Caco-2 (cell line): ENCODE measurements at regions not wholly inside any gene's neighbourhood (a gene's known extent, or its start where the extent isn't known, plus 50 kb on each side); places are given as distances from the start of the nearest gene placed in this dataset.

Experiments
- BruUV-seq: library from RNA; stranded (reverse); fragments of 400-500 nt; replicated peaks from 2 replicates; lab custom pipeline; 2021; lab: Mats Ljungman, UMichigan
- CTCF ChIA-PET: fragments of 300-600 bp; sonication (Branson Sonifier 250); formaldehyde crosslinking; loops from one replicate; lab custom pipeline; 2022; ENCODE audit warnings: antibody characterized with exemption; lab: Charles Lee
- POLR2A ChIA-PET: fragments of 300-600 bp; sonication (Branson Sonifier 250); formaldehyde crosslinking; loops from one replicate; lab custom pipeline; 2022; ENCODE audit warnings: antibody characterized with exemption; lab: Charles Lee
- DNase-seq, 2 experiments: peaks; one replicate each; pipeline versions ENCODE4 v3.0.0 to v3.0.0-alpha.2; 2020 to 2022
- H3K27me3 ChIP-seq: replicated peaks from 2 replicates; pipeline ENCODE4 v1.6.0; 2011; ENCODE audit warnings: low read length; ENCODE audit not compliant: control insufficient read depth, insufficient read depth
- H3K36me3 ChIP-seq: 2 replicates; pipeline ENCODE4 v1.5.1; 2011; ENCODE audit warnings: low read length; ENCODE audit not compliant: control insufficient read depth, insufficient read depth
- H3K4me1 ChIP-seq: fragments of 250-450 bp; sonication (Bioruptor Pico); 2 replicates; pipeline ENCODE4 v1.5.1; 2020; ENCODE audit warnings: mild to moderate bottlenecking
- H3K4me3 ChIP-seq: 2 replicates; pipeline ENCODE4 v1.5.1; 2011; ENCODE audit warnings: low read depth, mild to moderate bottlenecking, control low read depth, low read length
- H3K9me3 ChIP-seq: fragments of 250-450 bp; sonication (Bioruptor Pico); 2 replicates; pipeline ENCODE4 v1.5.1; 2020; ENCODE audit warnings: mild to moderate bottlenecking, moderate library complexity
- H3K27ac Mint-ChIP-seq: one replicate; pipeline ENCODE4 v1.8.0; 2022; ENCODE audit warnings: mixed read lengths; ENCODE audit not compliant: unreplicated experiment
- H3K27me3 Mint-ChIP-seq: one replicate; pipeline ENCODE4 v1.8.0; 2022; ENCODE audit warnings: mixed read lengths; ENCODE audit not compliant: insufficient read depth, unreplicated experiment
- H3K36me3 Mint-ChIP-seq: one replicate; pipeline ENCODE4 v1.8.0; 2022; ENCODE audit warnings: mild to moderate bottlenecking, mixed read lengths; ENCODE audit not compliant: insufficient read depth, unreplicated experiment
- H3K4me1 Mint-ChIP-seq: one replicate; pipeline ENCODE4 v1.8.0; 2022; ENCODE audit warnings: low read depth, mixed read lengths; ENCODE audit not compliant: unreplicated experiment
- H3K4me3 Mint-ChIP-seq: one replicate; pipeline ENCODE4 v1.8.0; 2022; ENCODE audit warnings: mild to moderate bottlenecking, moderate library complexity, mixed read lengths; ENCODE audit not compliant: unreplicated experiment
- H3K9me3 Mint-ChIP-seq: one replicate; pipeline ENCODE4 v1.8.0; 2022; ENCODE audit warnings: mixed read lengths; ENCODE audit not compliant: unreplicated experiment
- CTCF ChIP-seq, 2 experiments: fragments of 200-600 bp in 1 of 2; IDR thresholded peaks; 1 replicate in 1 of 2; 2 replicates in 1 of 2; pipeline versions ENCODE4 v1.5.1 to v1.8.0; 2011 to 2022; ENCODE audit warnings: antibody characterized with exemption in 1 of 2, control low read depth in 1 of 2, inconsistent platforms in 1 of 2, low read depth in 1 of 2, low read length in 1 of 2, mild to moderate bottlenecking in 1 of 2, moderate library complexity in 1 of 2; ENCODE audit not compliant: insufficient read depth in 1 of 2, severe bottlenecking in 1 of 2, unreplicated experiment in 1 of 2
- intact Hi-C: fragments of 100-400 bp; cut with micrococcal nuclease; formaldehyde crosslinking; loops from one replicate; pipeline ENCODE4 v1.10.0; 2022; ENCODE audit not compliant: unreplicated experiment

- H3K36me3 Mint-ChIP-seq: no peaks in the 10 kb centered on the region
- intact Hi-C loops: loop anchor here (10.0 kb wide), 1 partner anchor 159 kb away; no protein-coding TSS in a partner anchor
- H3K9me3 Mint-ChIP-seq: no peaks in the 10 kb centered on the region
- TF ChIP-seq CTCF (IDR thresholded peaks at IDR 0.05; ENCODE audit: insufficient read depth in 1 of 2, low read depth in 1 of 2, low read length in 1 of 2, severe bottlenecking in 1 of 2, unreplicated experiment in 1 of 2): no peak
- peaks cover 7% of the 10 kb centered on the region for H3K27me3 Mint-ChIP-seq
- H3K4me3 Mint-ChIP-seq: no peak overlapping the region
- no peak overlapping the region for H3K27ac Mint-ChIP-seq
- H3K36me3 ChIP-seq: no peaks in the 10 kb centered on the region
- H3K4me3 ChIP-seq: no peak overlapping the region
- no TSS peak for BruUV-seq
- no peak for DNase-seq
- H3K9me3 ChIP-seq: no peaks in the 10 kb centered on the region
- no peaks in the 10 kb centered on the region; the same call in 1 of the 2 replicates for H3K4me1 ChIP-seq
- H3K4me1 Mint-ChIP-seq: no peaks in the 10 kb centered on the region
- no peaks in the 10 kb centered on the region for H3K27me3 ChIP-seq
- POLR2A ChIA-PET: no interaction called here
- CTCF ChIA-PET: interaction anchor here (0.5 kb wide), 1 partner anchor 1053 kb away, joined by 4 read pairs; no protein-coding TSS in a partner anchor
These were observed 521.8 kb downstream of the MED13L start for GRCh38 chr12:115755725-115756085.

- Mint-ChIP-seq H3K4me1 (no peaks in the 10 kb centered on the region), H3K27me3 (peaks cover 7% of the 10 kb centered on the region), H3K4me3 (no peak overlapping the region), H3K27ac (no peak overlapping the region), H3K36me3 (no peaks in the 10 kb centered on the region), H3K9me3 (no peaks in the 10 kb centered on the region)
- H3K4me3 ChIP-seq: no peak overlapping the region
- TF ChIP-seq CTCF (IDR thresholded peaks at IDR 0.05; ENCODE audit: insufficient read depth in 1 of 2, low read depth in 1 of 2, low read length in 1 of 2, severe bottlenecking in 1 of 2, unreplicated experiment in 1 of 2): no peak
- H3K9me3 ChIP-seq: no peaks in the 10 kb centered on the region
- intact Hi-C loops: loop anchor here (10.0 kb wide), 1 partner anchor 160 kb away; no protein-coding TSS in a partner anchor
- BruUV-seq: no TSS peak
- no peaks in the 10 kb centered on the region; the same call in 1 of the 2 replicates for H3K4me1 ChIP-seq
- CTCF ChIA-PET: interaction anchor here (0.5 kb wide), 1 partner anchor 1052 kb away, joined by 4 read pairs; no protein-coding TSS in a partner anchor
- DNase-seq: no peak
- no peaks in the 10 kb centered on the region for H3K36me3 ChIP-seq
- POLR2A ChIA-PET: no interaction called here
- no peaks in the 10 kb centered on the region for H3K27me3 ChIP-seq
These were observed 522.3 kb downstream of the MED13L start for GRCh38 chr12:115755061-115755724.

- Histone ChIP-seq H3K27me3 (no peaks in the 10 kb centered on the region), H3K4me1 (no peaks in the 10 kb centered on the region; the same call in 1 of the 2 replicates), H3K4me3 (no peak overlapping the region), H3K36me3 (no peaks in the 10 kb centered on the region), H3K9me3 (no peaks in the 10 kb centered on the region)
- intact Hi-C loops: loop anchor here (1.0 to 10.0 kb wide), 3 partner anchors 106 to 1091 kb away; no protein-coding TSS in a partner anchor
- Mint-ChIP-seq H3K36me3 (no peaks in the 10 kb centered on the region), H3K4me3 (no peak overlapping the region), H3K9me3 (no peaks in the 10 kb centered on the region), H3K4me1 (no peaks in the 10 kb centered on the region), H3K27me3 (peaks cover 7% of the 10 kb centered on the region), H3K27ac (no peak overlapping the region)
- no TSS peak for BruUV-seq
- DNase-seq: peak; percentile 38 to 62
- TF ChIP-seq CTCF (IDR thresholded peaks at IDR 0.05; ENCODE audit: insufficient read depth in 1 of 2, low read depth in 1 of 2, low read length in 1 of 2, severe bottlenecking in 1 of 2, unreplicated experiment in 1 of 2): peak; percentile 47 to 67
- CTCF ChIA-PET: interaction anchor here (0.6 to 1.1 kb wide), 3 partner anchors 194 to 1091 kb away, joined by 3 read pairs; no protein-coding TSS in a partner anchor
- POLR2A ChIA-PET: no interaction called here
These were observed 524.4 kb downstream of the MED13L start for GRCh38 chr12:115752913-115753726.
